Mammary epithelial cell (primary cell): ENCODE measurements at regions not wholly inside any gene's neighbourhood (a gene's known extent, or its start where the extent isn't known, plus 50 kb on each side); places are given as distances from the start of the nearest gene placed in this dataset.

ENCODE experiments used
- CTCF ChIP-seq, 2 donors: IDR thresholded peaks in 1 of 2; conservative IDR thresholded peaks in 1 of 2; 2 replicates each; pipeline ENCODE4 v1.5.1; 2011 to 2012; ENCODE audit warnings: inconsistent platforms in 2 of 2, low read length in 2 of 2, mild to moderate bottlenecking in 2 of 2, control low read depth in 1 of 2, low read depth in 1 of 2; ENCODE audit not compliant: insufficient read depth in 1 of 2; ENCODE audit errors: extremely low read depth in 1 of 2
- EZH2 ChIP-seq: IDR thresholded peaks from 2 replicates; pipeline ENCODE4 v1.6.1; 2012; ENCODE audit warnings: low read length, inconsistent platforms, borderline replicate concordance

DNA sequence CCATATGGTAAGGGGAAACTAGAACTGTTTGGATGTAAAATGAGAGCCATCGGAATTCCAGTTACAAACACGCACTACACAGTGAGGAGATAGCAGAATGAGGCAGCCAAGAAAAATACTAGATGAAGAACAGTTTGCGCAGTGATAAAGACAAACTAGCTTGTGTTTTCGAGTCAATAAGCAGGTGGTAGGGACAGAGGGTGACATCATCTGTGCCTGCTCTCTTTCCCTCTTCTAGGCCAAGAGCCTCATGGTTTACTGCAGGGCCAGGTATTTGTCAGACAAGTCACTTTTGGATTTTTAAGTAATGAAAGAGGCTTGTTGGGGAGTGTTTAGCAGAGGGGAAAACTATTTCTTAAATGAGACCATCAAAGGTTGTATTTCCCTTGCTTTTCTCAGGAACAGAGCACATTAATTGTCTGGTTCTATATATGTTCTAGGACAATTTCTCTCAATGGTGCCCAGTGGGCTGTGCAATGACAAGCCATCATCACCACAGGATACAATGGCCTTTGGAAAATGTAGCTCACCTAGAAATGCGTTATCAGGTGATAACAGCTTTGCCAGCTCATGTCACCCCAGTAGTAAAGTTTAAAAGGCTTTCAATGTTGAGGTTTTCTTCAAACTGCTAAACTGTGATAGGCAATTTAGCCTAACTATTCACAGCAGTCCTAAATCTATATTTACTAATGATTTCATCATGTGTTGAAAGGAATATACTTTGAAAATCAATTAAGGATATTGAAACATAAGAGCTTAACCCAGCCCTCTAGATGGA lies 1210.3 kb upstream of the ZEB2 start:
- no peak for TF ChIP-seq CTCF (conservative IDR thresholded peaks at IDR 0.05 in 1 of 2, IDR thresholded peaks at IDR 0.05 in 1 of 2; ENCODE audit: extremely low read depth in 1 of 2, insufficient read depth in 1 of 2, low read depth in 1 of 2, low read length in 2 of 2)
- no peak for TF ChIP-seq EZH2
